Thoracic aorta (tissue), 2 donors: ENCODE measurements at regions not wholly inside any gene's neighbourhood (a gene's known extent, or its start where the extent isn't known, plus 50 kb on each side); places are given as distances from the start of the nearest gene placed in this dataset.

Source experiments
- ATAC-seq: fragments of 150-250 bp; one replicate; pipeline ENCODE4 v1.8.0; 2017; ENCODE audit warnings: low read depth; ENCODE audit not compliant: insufficient number of reproducible peaks, low FRiP score
- DNase-seq: peaks from one replicate; pipeline ENCODE4 v3.0.0-alpha.2; 2020; ENCODE audit warnings: low spot score
- H3K27ac ChIP-seq, 2 donors: fragments of 200-600 bp; sonication (generic); 1 replicate in 1 of 2; 2 replicates in 1 of 2; pipeline ENCODE4 v1.5.1; 2016; ENCODE audit warnings: mild to moderate bottlenecking in 2 of 2, moderate library complexity in 2 of 2
- H3K27me3 ChIP-seq: fragments of 200-600 bp; sonication (generic); replicated peaks from 2 replicates; pipeline ENCODE4 v1.6.0; 2016; ENCODE audit warnings: mild to moderate bottlenecking; ENCODE audit not compliant: insufficient read depth
- H3K36me3 ChIP-seq: fragments of 200-600 bp; sonication (generic); one replicate; pipeline ENCODE4 v1.5.1; 2016
- H3K4me1 ChIP-seq, 2 donors: fragments of 200-600 bp; sonication (generic); 1 replicate in 1 of 2; 2 replicates in 1 of 2; pipeline versions ENCODE4 v1.5.1 to v1.6.0; 2016; ENCODE audit warnings: low read depth in 2 of 2, mild to moderate bottlenecking in 1 of 2; ENCODE audit not compliant: control insufficient read depth in 1 of 2
- H3K4me3 ChIP-seq: fragments of 200-600 bp; sonication (generic); 2 replicates; pipeline ENCODE4 v1.5.1; 2016; ENCODE audit warnings: mild to moderate bottlenecking
- H3K9me3 ChIP-seq: fragments of 200-600 bp; sonication (generic); 2 replicates; pipeline ENCODE4 v1.5.1; 2016
- TF ChIP-seq, protein P1 (sequence below): fragments of 200-600 bp; sonication (generic); IDR thresholded peaks from one replicate; pipeline ENCODE4 v1.5.1; 2019; ENCODE audit warnings: antibody characterized with exemption

- DNase-seq (no peak), ATAC-seq (no peak)
- no peak overlapping the region for H3K27ac ChIP-seq
Measured at GRCh38 chr1:56291374-56291919, 287.9 kb downstream of the PLPP3 start.

DNA sequence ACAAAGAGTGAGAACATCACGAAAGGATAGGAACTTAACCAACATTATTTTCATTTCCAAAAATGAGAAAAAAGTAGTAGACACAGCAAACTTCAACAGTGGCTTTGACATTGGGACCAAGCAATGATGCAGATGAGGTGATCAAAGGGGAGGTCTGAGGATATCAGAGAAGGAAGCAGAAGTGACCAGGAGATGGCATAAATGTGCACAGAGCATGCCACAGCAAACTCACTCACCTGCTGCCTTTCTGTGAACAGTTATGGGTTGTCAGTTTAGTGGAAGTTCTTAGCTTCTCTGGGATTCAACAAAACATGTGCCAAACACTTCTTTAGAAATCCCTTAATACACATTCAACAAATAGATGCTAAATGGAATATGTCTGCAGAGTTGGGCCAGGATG lies 290.1 kb downstream of the PLPP3 start:
- DNase-seq (no peak), ATAC-seq (no peak)
- TF ChIP-seq, protein P1, sequence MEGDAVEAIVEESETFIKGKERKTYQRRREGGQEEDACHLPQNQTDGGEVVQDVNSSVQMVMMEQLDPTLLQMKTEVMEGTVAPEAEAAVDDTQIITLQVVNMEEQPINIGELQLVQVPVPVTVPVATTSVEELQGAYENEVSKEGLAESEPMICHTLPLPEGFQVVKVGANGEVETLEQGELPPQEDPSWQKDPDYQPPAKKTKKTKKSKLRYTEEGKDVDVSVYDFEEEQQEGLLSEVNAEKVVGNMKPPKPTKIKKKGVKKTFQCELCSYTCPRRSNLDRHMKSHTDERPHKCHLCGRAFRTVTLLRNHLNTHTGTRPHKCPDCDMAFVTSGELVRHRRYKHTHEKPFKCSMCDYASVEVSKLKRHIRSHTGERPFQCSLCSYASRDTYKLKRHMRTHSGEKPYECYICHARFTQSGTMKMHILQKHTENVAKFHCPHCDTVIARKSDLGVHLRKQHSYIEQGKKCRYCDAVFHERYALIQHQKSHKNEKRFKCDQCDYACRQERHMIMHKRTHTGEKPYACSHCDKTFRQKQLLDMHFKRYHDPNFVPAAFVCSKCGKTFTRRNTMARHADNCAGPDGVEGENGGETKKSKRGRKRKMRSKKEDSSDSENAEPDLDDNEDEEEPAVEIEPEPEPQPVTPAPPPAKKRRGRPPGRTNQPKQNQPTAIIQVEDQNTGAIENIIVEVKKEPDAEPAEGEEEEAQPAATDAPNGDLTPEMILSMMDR: no peak
- no peaks in the 10 kb centered on the region for H3K9me3 ChIP-seq
- H3K27me3 ChIP-seq: no peaks in the 10 kb centered on the region
- H3K27ac ChIP-seq: no peak overlapping the region
- no peak overlapping the region for H3K4me3 ChIP-seq
- no peaks in the 10 kb centered on the region for H3K36me3 ChIP-seq
- no peaks in the 10 kb centered on the region for H3K4me1 ChIP-seq

More at GRCh38 chr1:56291374-56291919, 287.9 kb downstream of the PLPP3 start:
- Histone ChIP-seq H3K36me3 (no peaks in the 10 kb centered on the region), H3K4me3 (no peak overlapping the region), H3K4me1 (no peaks in the 10 kb centered on the region), H3K27me3 (no peaks in the 10 kb centered on the region), H3K9me3 (no peaks in the 10 kb centered on the region)
- TF ChIP-seq, protein P1: no peak

- Histone ChIP-seq H3K27me3 (no peaks in the 10 kb centered on the region), H3K27ac (no peak overlapping the region), H3K36me3 (no peaks in the 10 kb centered on the region), H3K4me1 (no peaks in the 10 kb centered on the region), H3K9me3 (no peaks in the 10 kb centered on the region), H3K4me3 (no peak overlapping the region)
- TF ChIP-seq, protein P1: no peak
- no peak for DNase-seq
- ATAC-seq: no peak
Measured at GRCh38 chr1:56287721-56288120, 291.6 kb downstream of the PLPP3 start.

DNA sequence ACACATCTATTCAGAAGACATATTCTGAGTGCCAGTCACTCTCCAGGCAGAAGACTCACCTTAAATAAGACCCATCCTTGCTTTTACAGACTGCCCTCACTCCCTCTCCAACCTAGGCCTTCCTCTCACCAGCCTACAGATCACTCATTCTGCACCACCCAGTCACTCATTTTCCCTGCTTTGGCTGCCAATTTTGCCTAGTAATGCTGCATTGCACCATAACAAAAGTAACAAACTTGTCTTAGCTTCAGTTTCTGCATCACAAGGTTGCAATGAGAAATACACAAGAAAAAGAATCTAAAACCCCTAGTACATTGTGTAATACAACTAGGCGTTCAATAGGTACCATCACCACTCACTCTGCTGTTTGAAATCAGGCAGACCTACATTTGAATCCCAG lies 292.4 kb downstream of the PLPP3 start:
- no peak overlapping the region for H3K4me3 ChIP-seq
- no peaks in the 10 kb centered on the region for H3K4me1 ChIP-seq
- TF ChIP-seq, protein P1: no peak
- H3K9me3 ChIP-seq: no peaks in the 10 kb centered on the region
- no peaks in the 10 kb centered on the region for H3K27me3 ChIP-seq
- ATAC-seq: no peak
- H3K27ac ChIP-seq: no peak overlapping the region
- DNase-seq: no peak
- H3K36me3 ChIP-seq: no peaks in the 10 kb centered on the region

DNA sequence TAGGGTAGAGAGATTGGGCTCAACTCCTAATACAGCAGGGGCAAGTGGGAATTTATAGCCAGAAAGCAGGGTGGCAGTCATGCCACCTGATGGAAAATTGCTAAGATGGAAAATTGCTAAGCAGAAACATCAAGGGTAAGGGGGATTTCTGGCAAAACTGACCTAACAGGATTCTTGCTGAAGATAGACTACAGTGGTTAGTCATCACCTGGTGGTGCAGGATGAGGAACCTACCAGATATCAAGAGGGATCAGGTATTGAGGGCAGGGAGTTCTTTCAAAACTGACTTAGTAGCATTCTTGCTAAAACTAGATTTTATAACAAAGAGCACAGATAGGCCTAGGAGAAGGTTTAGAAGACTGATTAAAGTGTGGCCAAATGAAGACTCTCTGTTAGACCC lies 292.9 kb downstream of the PLPP3 start:
- H3K4me1 ChIP-seq: no peaks in the 10 kb centered on the region
- H3K27ac ChIP-seq: no peak overlapping the region
- no peaks in the 10 kb centered on the region for H3K27me3 ChIP-seq
- no peak overlapping the region for H3K4me3 ChIP-seq
- no peaks in the 10 kb centered on the region for H3K9me3 ChIP-seq
- no peak for ATAC-seq
- no peaks in the 10 kb centered on the region for H3K36me3 ChIP-seq
- DNase-seq: no peak
- TF ChIP-seq, protein P1: no peak
